ENCODE measurements at regions not wholly inside any gene's neighbourhood (a gene's known extent, or its start where the extent isn't known, plus 50 kb on each side); places are given as distances from the start of the nearest gene placed in this dataset.

- in situ Hi-C loops (cut with MboI; ENCODE audit: low pct_ligation_motif_present in 1 of 4, low pct_unique_long_range_greater_than_20kb in 1 of 4, low sequenced_read_pairs in 3 of 4): no loop called here
- H3K27me3 ChIP-seq: no peaks in the 10 kb centered on the region
- H3K4me1 ChIP-seq: no peaks in the 10 kb centered on the region
- intact Hi-C loops (cut with DNase I; ENCODE audit: low total_unique reads): loop anchor here (5.0 kb wide), 1 partner anchor 1969 kb away; no protein-coding TSS in a partner anchor
- H3K27ac ChIP-seq: no peak overlapping the region
- H3K9me3 ChIP-seq: peaks cover 0 to 2% of the 10 kb centered on the region in 2 donors
- no peak overlapping the region for H3K4me3 ChIP-seq
- no peak for TF ChIP-seq CTCF (IDR thresholded peaks at IDR 0.05)
- TF ChIP-seq EP300 (IDR thresholded peaks at IDR 0.05; ENCODE audit: low read depth): no peak
- TF ChIP-seq POLR2A (IDR thresholded peaks at IDR 0.05): no peak
- TF ChIP-seq POLR2AphosphoS5 (IDR thresholded peaks at IDR 0.05): no peak
- H3K36me3 ChIP-seq: no peaks in the 10 kb centered on the region
- no peak for DNase-seq
These were observed 497.5 kb downstream of the RWDD3 start for GRCh38 chr1:95731466-95731865.

- Histone ChIP-seq H3K4me3 (no peak overlapping the region), H3K36me3 (no peaks in the 10 kb centered on the region), H3K4me1 (no peaks in the 10 kb centered on the region), H3K27me3 (no peaks in the 10 kb centered on the region), H3K9me3 (peaks cover 0 to 2% of the 10 kb centered on the region in 2 donors), H3K27ac (no peak overlapping the region)
- DNase-seq: no peak
- in situ Hi-C loops (cut with MboI; ENCODE audit: low pct_ligation_motif_present in 1 of 4, low pct_unique_long_range_greater_than_20kb in 1 of 4, low sequenced_read_pairs in 3 of 4) (no loop called here), intact Hi-C loops (cut with DNase I; ENCODE audit: low total_unique reads) (loop anchor here (5.0 kb wide), 1 partner anchor 1971 kb away; no protein-coding TSS in a partner anchor)
- TF ChIP-seq POLR2AphosphoS5 (IDR thresholded peaks at IDR 0.05) (no peak), CTCF (IDR thresholded peaks at IDR 0.05) (no peak), EP300 (IDR thresholded peaks at IDR 0.05; ENCODE audit: low read depth) (no peak), POLR2A (IDR thresholded peaks at IDR 0.05) (no peak)
- WGBS, 2 donors (ENCODE audit: low coverage in 1 of 2): 60 to 64% methylated on average over 1 of the region's 1 CpG
These were observed 499.0 kb downstream of the RWDD3 start for GRCh38 chr1:95733031-95733430.

- no peak for TF ChIP-seq EP300 (IDR thresholded peaks at IDR 0.05; ENCODE audit: low read depth)
- TF ChIP-seq POLR2AphosphoS5 (IDR thresholded peaks at IDR 0.05): no peak
- TF ChIP-seq POLR2A (IDR thresholded peaks at IDR 0.05): no peak
- no peak for TF ChIP-seq CTCF (IDR thresholded peaks at IDR 0.05)
- intact Hi-C loops (cut with DNase I; ENCODE audit: low total_unique reads): loop anchor here (5.0 kb wide), 1 partner anchor 1971 kb away; no protein-coding TSS in a partner anchor
- no peaks in the 10 kb centered on the region for H3K27me3 ChIP-seq
- no peaks in the 10 kb centered on the region for H3K4me1 ChIP-seq
- no peak for DNase-seq
- no peaks in the 10 kb centered on the region for H3K36me3 ChIP-seq
- H3K27ac ChIP-seq: no peak overlapping the region
- 63 to 85% methylated on average over 3 to 6 of the region's 6 CpGs for WGBS, 2 donors (ENCODE audit: low coverage in 1 of 2)
- H3K4me3 ChIP-seq: no peak overlapping the region
- in situ Hi-C loops (cut with MboI; ENCODE audit: low pct_ligation_motif_present in 1 of 4, low pct_unique_long_range_greater_than_20kb in 1 of 4, low sequenced_read_pairs in 3 of 4): no loop called here
- H3K9me3 ChIP-seq: peaks cover 0 to 2% of the 10 kb centered on the region in 2 donors
These were observed 499.7 kb downstream of the RWDD3 start for GRCh38 chr1:95733671-95734070.

- WGBS, 2 donors (ENCODE audit: low coverage in 1 of 2): 76 to 77% methylated on average over 2 of the region's 2 CpGs
- no peak for DNase-seq
- H3K27me3 ChIP-seq: no peaks in the 10 kb centered on the region
- in situ Hi-C loops (cut with MboI; ENCODE audit: low pct_ligation_motif_present in 1 of 4, low pct_unique_long_range_greater_than_20kb in 1 of 4, low sequenced_read_pairs in 3 of 4) (no loop called here), intact Hi-C loops (cut with DNase I; ENCODE audit: low total_unique reads) (loop anchor here (5.0 kb wide), 1 partner anchor 1972 kb away; no protein-coding TSS in a partner anchor)
- no peak overlapping the region for H3K27ac ChIP-seq
- no peaks in the 10 kb centered on the region for H3K4me1 ChIP-seq
- H3K9me3 ChIP-seq: peaks cover 0 to 2% of the 10 kb centered on the region in 2 donors
- no peaks in the 10 kb centered on the region for H3K36me3 ChIP-seq
- H3K4me3 ChIP-seq: no peak overlapping the region
- TF ChIP-seq POLR2AphosphoS5 (IDR thresholded peaks at IDR 0.05) (no peak), POLR2A (IDR thresholded peaks at IDR 0.05) (no peak), EP300 (IDR thresholded peaks at IDR 0.05; ENCODE audit: low read depth) (no peak), CTCF (IDR thresholded peaks at IDR 0.05) (no peak)
These were observed 500.6 kb downstream of the RWDD3 start for GRCh38 chr1:95734560-95734959.
